IPS-18c (cell line): ENCODE measurements at regions not wholly inside any gene's neighbourhood (a gene's known extent, or its start where the extent isn't known, plus 50 kb on each side); places are given as distances from the start of the nearest gene placed in this dataset.

Experiments used
- H3K4me3 ChIP-seq: 2 replicates; pipeline ENCODE4 v1.7.0; 2013; ENCODE audit warnings: low read depth, mild to moderate bottlenecking, low read length, moderate library complexity; ENCODE audit not compliant: insufficient read depth
- H3K9me3 ChIP-seq: one replicate; pipeline ENCODE4 v1.6.1; 2013; ENCODE audit warnings: mild to moderate bottlenecking, low read length, moderate library complexity; ENCODE audit not compliant: control insufficient read depth, insufficient read depth

DNA sequence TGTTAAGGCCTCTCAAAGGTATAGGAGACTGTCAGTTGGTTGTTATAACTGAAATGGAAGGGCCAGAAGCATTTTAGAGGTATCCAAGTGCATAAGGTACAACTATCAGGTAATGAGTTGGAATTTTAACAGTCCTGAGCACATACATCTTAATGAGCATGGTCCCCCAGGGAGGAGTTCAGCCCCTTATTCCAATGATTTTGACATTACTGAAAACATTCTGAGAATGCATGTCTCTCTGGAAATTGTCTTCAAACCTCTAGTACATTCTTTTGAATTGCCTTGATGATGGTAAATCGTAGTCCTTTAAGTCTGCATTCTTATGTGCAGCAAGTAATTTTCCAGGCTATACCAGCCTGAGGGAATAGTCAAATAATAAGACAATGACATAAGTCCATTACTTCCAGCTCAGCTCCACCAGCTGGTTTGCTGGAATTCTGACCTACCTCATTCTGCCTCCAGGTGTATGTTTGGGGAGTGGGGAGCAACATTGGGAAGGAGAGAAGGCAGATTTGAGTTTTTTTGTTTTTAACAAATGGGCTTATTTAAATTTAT is 239.2 kb downstream of the MSRB3 start:
- no peak overlapping the region for H3K4me3 ChIP-seq
- H3K9me3 ChIP-seq, result no peaks in the 10 kb centered on the region

DNA sequence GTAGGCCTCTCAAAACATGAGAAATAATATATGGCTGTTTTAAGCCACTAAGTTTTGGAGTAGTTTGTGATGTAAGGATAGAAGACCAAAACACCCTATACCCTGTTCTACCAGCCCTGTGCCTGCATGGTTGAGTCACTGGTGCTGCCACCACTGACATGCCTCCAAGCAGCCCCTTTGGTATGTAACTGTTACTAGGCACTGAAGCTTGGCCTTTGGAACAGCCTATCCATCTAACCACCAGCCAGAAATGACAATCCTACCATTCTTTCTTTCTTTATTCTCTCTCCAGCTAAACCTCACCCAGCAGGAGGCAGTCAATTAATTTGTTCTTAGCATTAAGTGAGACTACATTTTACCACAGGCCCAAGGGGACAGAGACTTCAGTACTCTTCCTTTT is 240.3 kb downstream of the MSRB3 start:
- H3K9me3 ChIP-seq, result no peaks in the 10 kb centered on the region
- H3K4me3 ChIP-seq, result no peak overlapping the region

DNA sequence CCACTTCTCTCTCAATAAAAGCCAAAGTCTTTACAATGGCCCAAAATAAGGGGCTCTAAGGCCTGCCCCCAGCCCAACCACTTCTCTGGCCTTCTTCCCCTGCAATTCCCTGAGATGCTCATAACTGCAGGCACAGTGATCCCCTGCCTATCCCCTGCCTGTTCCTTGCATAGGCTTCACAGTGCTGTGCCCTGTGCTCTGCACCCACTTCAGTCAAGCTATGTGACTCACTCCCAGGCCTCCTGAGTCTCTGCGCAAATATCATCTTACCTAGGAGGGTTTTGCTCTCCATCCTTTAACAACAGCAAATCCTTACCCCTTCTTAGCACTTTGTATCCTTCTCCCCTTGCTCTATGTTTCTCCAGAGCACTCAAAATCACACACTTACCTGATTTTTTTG is 242.2 kb downstream of the MSRB3 start:
- no peaks in the 10 kb centered on the region for H3K9me3 ChIP-seq

DNA sequence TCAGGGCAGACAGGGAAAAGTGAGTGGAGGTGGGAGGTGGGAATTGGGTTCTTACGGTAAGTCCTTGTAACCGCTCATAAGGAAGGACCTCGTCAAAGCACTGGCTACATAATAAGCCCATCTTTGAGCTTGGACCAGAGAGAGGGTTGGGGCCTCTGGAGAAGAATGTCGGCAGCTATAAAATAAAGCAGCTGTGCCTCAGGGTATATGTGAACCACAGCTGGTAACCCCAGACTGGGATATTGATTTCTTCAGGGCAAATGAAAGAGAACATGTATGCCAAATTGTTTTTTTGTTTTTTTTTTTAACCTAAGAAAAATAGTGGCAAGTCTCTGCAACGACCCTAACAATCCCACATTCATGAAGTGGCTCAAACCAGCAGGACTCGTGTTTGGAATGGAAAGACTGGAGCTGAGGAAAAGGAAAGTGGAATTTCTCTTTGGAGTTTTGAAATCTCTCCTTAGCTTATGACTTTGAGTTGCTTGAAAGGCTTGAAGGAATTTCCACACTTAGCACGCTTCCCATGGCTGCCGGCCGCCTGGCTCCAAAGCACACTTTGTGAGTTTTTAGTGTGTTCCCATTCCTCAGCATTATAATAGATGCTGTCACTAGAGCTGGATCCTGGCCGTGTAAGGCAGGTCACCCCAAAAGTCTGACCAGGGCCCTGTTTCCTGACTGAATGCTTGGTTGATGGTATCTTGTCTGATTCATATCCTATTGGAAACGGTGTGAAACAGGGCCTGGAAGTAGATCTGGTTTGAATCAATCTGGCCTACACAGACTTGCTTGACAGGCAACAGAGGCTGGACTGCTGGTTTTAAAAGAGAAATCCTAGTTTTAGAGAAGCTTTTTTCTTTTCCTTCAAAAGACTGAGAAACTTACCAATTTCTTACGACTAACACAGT is 244.7 kb downstream of the MSRB3 start:
- Histone ChIP-seq H3K4me3 (no peak overlapping the region), H3K9me3 (no peaks in the 10 kb centered on the region)

More for the DNA sequence above, 242.2 kb downstream of the MSRB3 start:
- no peak overlapping the region for H3K4me3 ChIP-seq

DNA sequence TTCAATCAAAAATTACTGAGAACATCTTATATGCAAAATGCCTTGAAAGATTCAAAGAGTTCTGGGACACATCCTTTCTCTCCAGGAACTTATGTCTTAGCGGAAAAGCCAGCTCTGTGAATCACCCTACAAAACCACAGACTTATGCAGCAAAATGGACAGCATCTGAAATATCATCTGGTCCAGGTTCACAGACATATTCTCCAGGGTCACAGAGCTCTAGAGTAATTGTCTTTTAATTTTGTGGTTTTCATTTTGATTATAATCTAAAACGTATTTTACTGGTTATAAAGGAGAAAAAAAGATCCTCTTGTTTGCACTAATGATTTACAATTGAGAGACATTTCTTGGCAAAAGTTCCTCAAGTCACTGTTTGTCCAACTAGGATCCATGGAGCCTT is 246.2 kb downstream of the MSRB3 start:
- H3K9me3 ChIP-seq, result no peaks in the 10 kb centered on the region

DNA sequence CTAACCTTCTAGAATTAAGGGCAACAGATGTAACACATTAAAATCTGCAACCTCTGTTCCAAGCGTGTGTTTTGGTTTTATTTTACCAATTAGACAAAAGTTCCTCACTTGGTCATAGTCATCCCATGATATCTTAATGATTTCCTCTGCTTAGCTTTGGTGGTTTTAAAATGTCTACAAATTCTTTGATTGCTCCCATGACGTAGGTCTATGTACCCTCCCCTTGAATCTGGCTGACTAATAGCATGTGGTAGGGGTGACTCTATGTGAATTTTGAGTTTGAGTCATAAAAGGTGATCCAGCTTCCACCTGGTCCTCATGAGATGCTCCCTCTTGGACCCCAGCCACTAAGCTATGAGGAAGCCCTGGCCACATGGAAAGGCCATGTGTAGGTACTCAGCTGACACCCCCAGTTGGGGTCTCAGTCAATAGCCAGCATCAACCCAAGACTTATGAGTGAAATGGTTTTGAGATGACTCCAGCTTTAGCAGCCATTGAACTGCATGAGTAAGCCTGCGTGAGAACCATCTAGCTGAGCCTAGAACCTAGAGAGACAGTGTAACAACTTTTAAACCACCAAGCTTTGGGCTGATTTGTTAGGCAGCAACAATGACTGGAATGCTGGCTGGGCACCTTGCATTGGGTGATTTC is 247.1 kb downstream of the MSRB3 start:
- Histone ChIP-seq H3K9me3 (no peaks in the 10 kb centered on the region), H3K4me3 (no peak overlapping the region)

More for the DNA sequence above, 246.2 kb downstream of the MSRB3 start:
- H3K4me3 ChIP-seq, result no peak overlapping the region

DNA sequence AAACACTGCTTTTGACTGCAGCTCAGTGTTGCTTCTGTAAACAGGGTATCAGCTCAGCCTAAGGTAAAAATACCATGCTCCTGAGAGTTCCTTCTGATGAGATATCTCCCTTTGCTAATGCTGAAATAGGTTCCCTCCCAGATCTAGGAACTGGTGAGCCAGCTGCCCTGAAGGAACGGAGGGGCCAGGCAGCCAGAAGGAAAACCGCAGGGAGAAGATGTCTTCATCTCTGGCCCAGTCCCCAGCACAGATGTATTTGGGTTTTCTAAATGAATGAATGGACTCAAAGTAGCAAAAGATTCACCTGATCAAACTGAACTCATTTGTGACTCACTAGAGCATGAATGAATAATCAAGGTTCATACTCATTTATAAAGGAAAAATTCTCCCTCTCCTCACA is 247.8 kb downstream of the MSRB3 start:
- H3K4me3 ChIP-seq, result no peak overlapping the region
- no peaks in the 10 kb centered on the region for H3K9me3 ChIP-seq

DNA sequence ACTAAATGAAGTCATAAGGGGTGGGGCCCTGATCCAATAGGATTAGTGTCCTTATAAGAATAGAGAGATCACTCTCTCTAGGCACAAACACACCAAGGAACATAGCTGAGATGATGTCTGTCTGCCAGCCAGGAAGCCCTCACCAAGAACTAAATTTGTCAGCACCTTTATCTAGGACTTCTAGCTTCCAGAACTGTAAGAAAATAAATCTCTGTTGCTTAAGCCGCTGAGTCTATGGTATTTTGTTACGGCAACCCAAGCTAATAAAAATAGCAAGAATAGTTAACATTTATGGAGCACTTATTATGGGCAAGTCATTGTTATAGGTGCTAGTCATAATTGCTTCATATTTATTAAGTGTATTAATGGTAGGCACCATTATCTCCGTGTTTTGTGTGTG is 249.6 kb downstream of the MSRB3 start:
- H3K4me3 ChIP-seq, result no peak overlapping the region
- no peaks in the 10 kb centered on the region for H3K9me3 ChIP-seq

DNA sequence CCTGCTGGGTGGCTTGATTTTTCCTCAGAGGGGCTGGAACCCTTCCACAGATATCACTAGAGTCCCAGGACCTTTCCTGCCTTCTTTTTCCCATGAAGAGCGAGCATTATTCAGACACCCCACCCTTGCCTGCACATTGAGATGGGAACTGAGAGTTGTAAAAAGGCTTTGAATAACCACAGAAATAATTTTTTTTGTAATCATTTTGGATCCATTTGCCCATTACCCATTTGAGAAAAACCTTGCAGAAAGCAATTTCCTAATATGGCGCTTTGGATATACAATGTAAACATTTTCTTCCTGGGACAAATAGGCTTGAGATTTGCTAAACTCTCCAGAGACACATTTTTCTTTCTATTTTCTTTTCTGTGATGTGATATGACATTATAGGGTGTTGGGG is 250.6 kb downstream of the MSRB3 start:
- Histone ChIP-seq H3K4me3 (no peak overlapping the region), H3K9me3 (no peaks in the 10 kb centered on the region)

DNA sequence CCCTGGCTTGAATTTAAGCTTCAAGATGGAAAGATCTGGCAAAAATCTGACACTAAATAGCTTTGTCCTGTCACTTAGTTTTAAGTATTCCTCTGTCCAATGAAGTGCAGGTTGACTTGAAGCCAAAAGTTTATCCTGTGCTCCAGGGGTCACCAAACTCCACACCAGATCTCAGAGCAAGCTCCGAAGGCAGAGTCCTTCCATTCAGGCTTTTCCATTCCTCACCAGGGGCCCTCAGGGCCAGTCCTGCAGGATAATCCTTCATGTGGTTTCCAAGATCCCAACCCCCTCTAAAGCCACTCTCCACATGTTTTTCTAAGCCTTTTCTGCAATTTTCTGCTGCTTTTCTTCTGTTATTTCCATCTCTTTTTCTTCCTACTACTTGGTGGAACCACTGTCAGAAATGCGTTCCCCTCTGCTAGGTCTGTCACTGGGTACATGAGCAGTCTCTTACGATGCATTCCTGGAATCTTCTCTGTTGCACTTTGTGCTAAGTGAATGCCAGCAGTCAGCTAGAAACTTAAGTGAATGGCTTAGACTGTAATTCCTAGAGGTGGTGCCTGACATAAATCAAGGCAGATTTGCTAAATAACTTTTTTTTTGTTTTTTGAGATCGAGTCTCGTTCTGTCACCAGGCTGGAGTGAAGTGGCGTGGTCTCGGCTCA is 251.4 kb downstream of the MSRB3 start:
- H3K9me3 ChIP-seq, result no peaks in the 10 kb centered on the region
- H3K4me3 ChIP-seq, result no peak overlapping the region

DNA sequence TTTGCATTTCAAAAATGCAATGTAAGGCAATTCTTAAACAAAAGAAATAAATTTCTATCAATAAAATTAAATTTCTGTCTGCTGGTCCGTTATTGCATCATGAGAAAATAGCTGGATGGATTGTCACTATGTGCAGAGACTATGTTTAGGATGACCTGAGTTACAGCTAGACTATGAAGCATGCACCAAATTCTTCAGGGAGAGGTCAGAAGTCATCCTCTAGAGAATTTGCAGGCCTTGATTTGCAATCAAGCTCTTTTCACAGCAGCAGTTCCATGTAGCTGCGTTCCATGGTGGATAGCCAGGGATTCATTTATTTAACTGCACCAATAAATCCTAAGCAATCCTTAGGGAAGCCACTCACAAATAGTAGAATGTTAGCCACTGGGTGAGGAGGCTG is 253.7 kb downstream of the MSRB3 start:
- Histone ChIP-seq H3K9me3 (no peaks in the 10 kb centered on the region), H3K4me3 (no peak overlapping the region)

DNA sequence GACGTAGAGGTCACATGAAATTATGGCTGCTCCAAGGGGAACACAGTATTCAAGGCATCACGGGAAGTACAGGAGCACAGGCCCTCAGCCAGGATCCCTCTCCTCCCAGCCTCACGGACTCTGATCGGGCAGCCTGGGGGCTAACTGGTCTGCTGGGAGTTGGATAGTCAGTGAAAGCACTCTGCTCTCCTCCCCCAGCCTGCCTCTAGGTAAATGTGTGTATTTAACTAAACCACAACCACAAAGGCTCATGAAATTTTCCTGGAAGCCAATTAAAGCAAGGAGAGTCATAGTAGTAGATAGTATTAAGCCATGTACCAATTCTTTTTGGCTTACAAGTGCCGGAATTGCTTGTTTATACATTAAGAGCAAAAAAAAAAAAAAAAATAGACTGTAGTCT is 254.3 kb downstream of the MSRB3 start:
- Histone ChIP-seq H3K4me3 (no peak overlapping the region), H3K9me3 (no peaks in the 10 kb centered on the region)

DNA sequence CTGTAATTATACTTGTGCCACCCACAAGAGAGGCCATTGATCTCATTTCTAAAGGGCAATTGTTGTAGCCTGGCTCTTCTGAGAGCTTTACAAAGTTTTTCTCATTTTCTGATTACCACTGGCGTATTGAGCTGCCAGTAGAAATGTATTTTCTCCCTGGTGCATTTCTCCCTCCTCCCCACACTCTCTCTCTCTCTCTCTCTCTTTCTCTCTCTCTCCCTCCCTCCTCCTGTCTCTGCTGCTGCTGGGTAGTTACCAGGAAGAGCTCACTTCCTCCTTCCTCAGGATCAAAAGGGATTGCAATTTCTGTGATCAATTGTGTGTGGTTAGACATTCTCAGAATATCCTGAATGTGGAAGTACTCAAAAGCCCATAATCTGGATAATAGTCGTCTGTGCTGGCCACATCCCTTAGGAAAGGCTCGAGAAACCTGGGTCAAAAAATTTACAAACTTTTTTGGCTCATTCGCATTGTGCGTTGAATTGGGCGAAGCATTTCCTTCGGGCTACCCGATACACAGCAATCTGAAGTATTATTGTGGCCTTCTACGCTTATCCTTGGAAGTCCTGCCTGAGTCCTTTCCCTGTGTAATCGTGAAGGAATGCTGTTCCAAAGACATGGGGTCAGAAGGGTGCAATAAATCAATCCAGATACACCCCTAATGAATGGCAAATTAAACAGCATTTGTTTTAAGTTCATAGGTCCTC is 254.8 kb downstream of the MSRB3 start:
- H3K4me3 ChIP-seq, result no peak overlapping the region
- H3K9me3 ChIP-seq, result no peaks in the 10 kb centered on the region

DNA sequence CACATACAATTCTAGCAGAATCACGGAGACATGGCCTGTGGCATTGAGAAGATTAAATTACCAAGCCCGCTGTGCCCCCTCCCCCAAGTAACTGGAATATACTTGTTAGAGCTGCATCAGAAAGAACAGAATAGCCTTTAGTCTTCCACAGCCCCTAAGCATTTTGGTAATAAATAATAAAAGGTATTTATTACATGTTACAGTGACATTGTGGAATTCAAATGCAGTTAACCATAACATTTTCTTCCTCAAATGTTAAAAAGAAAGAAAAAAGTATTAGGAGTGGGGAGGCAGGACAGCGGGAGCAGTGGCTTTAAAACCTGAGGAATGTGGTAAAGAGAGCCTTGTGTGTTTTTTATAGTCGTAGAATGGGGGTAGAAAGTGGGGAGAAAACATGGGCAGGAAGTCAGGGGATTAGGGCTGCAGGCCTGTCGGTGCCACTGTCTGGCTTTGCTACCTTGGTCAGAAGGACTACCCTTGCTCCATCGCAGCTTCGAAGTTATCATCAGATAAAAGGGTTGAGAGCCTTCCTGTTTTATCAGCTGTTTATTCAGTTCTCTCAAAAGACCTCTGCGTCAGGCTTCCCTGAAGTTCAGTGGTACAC is 255.9 kb downstream of the MSRB3 start:
- no peaks in the 10 kb centered on the region for H3K9me3 ChIP-seq
- H3K4me3 ChIP-seq, result no peak overlapping the region

DNA sequence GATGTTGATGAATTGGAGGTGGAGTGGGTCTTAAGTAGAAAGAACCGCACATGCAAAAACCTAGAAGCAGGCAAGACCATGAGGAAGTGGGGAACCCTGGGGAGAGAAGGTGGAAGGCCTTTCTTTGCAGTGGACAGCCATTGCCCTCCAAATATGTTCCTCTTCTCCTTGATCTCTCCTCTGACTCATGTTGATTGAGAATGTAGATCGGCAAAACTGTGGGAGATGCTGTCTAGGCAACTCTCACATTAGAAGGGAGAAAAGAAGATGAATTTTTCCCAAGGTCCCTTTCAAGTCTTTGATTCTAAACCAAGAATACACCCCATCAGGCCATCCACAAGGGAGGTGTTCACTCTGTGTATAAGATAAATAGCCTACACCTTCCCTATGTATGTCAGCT is 257.5 kb downstream of the MSRB3 start:
- no peaks in the 10 kb centered on the region for H3K9me3 ChIP-seq

DNA sequence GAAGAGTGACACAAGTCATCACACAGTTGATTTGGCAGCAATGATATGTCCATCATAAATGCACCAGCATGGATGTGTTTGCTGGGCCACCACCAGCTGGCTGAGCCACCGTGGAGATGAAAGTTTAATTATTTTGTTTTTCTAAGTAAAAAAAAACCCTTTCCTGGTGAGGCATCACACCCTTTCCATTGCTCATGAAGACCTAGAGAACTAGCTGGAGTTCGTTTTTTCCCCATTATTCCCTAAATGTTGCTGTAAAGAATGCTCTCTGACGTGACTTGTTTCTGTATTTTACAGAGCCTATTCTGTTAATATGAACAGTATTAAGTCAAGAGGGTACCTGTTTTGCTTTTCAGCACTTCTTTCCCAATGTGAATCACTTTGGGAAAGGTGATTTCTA is 257.9 kb downstream of the MSRB3 start:
- H3K9me3 ChIP-seq, result no peaks in the 10 kb centered on the region
- no peak overlapping the region for H3K4me3 ChIP-seq

More for the DNA sequence above, 257.5 kb downstream of the MSRB3 start:
- H3K4me3 ChIP-seq, result no peak overlapping the region
